Esophagus muscularis mucosa (tissue), 4 donors: ENCODE measurements at regions not wholly inside any gene's neighbourhood (a gene's known extent, or its start where the extent isn't known, plus 50 kb on each side); places are given as distances from the start of the nearest gene placed in this dataset.

ENCODE experiments used
- DNase-seq: peaks from one replicate; pipeline ENCODE4 v3.0.0-alpha.2; 2017; ENCODE audit errors: extremely low spot score
- H3K27ac ChIP-seq, 4 donors: fragments of 200-600 bp; sonication (generic); replicated peaks in 1 of 4; 1 replicate in 3 of 4; 2 replicates in 1 of 4; pipeline ENCODE4 v1.5.1; 2016 to 2019; ENCODE audit warnings: mild to moderate bottlenecking in 1 of 4
- H3K27me3 ChIP-seq, 4 donors: fragments of 200-600 bp; sonication (generic); one replicate each; pipeline versions ENCODE4 v1.5.1 to v1.6.0; 2016 to 2019
- H3K36me3 ChIP-seq, 4 donors: fragments of 200-600 bp; sonication (generic); one replicate each; pipeline ENCODE4 v1.5.1; 2016 to 2019
- H3K4me1 ChIP-seq, 4 donors: fragments of 200-600 bp; sonication (generic); one replicate each; pipeline ENCODE4 v1.5.1; 2016 to 2019
- H3K4me3 ChIP-seq, 4 donors: fragments of 200-600 bp; sonication (generic); 1 replicate in 2 of 4; 2 replicates in 2 of 4; pipeline ENCODE4 v1.5.1; 2016 to 2019; ENCODE audit warnings: mild to moderate bottlenecking in 4 of 4, moderate library complexity in 1 of 4
- H3K9me3 ChIP-seq, 4 donors: fragments of 200-600 bp; sonication (generic); 1 replicate in 3 of 4; 2 replicates in 1 of 4; pipeline ENCODE4 v1.5.1; 2016 to 2019
- CTCF ChIP-seq, 3 experiments: fragments of 200-600 bp in 2 of 3; fragments of 450-650 bp in 1 of 3; sonication (generic) in 2 of 3; IDR thresholded peaks; one replicate each; pipeline ENCODE4 v1.5.1; 2017 to 2019; ENCODE audit warnings: antibody characterized with exemption in 3 of 3, mild to moderate bottlenecking in 2 of 3, moderate library complexity in 1 of 3
- EP300 ChIP-seq: sonication (generic); formaldehyde crosslinking; IDR thresholded peaks from one replicate; pipeline ENCODE4 v1.6.1; 2017; ENCODE audit warnings: antibody characterized with exemption
- POLR2A ChIP-seq: fragments of 450-650 bp; IDR thresholded peaks from one replicate; pipeline ENCODE4 v1.6.1; 2017; ENCODE audit warnings: antibody characterized with exemption, moderate library complexity, mild to moderate bottlenecking, low read depth
- POLR2AphosphoS5 ChIP-seq, 2 donors: sonication (generic); formaldehyde crosslinking; IDR thresholded peaks; one replicate each; pipeline ENCODE4 v1.6.1; 2017; ENCODE audit warnings: antibody characterized with exemption in 2 of 2
- WGBS: methylation state at CpG from one replicate; pipeline ENCODE4 v1.1.5; 2018; 5-methylcytosine and 5-hydroxymethylcytosine counted together
- intact Hi-C: fragments of 100-400 bp; cut with DNase I; formaldehyde crosslinking; loops from one replicate; pipeline ENCODE4 v1.15.1; 2023

DNA sequence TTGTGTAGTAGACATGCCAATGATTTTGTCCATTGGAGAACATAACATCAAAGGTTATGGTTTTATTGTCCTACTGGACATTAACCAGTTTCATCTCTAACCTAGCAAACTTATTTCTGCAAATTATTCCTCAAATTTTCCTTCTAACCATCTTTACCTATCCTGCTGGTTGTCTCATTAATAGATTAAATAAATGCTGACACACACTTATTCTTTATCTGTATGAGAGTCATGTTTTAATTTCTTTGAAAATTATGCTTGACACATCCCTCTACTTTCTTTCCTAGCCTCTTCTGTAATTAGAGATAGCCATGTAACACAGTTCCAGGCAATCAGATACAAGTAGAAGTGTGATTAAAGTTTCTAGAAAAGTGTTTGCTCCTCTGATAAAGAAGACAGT lies 98.9 kb downstream of the RPS29 start:
- Histone ChIP-seq H3K27me3 (no peaks in the 10 kb centered on the region), H3K27ac (no peak overlapping the region), H3K4me3 (no peak overlapping the region), H3K9me3 (no peaks in the 10 kb centered on the region), H3K36me3 (no peaks in the 10 kb centered on the region), H3K4me1 (no peaks in the 10 kb centered on the region)
- intact Hi-C loops: no loop called here
- DNase-seq: no peak
- TF ChIP-seq CTCF (IDR thresholded peaks at IDR 0.05) (no peak), POLR2AphosphoS5 (IDR thresholded peaks at IDR 0.05) (no peak), EP300 (no peak), POLR2A (no peak)

DNA sequence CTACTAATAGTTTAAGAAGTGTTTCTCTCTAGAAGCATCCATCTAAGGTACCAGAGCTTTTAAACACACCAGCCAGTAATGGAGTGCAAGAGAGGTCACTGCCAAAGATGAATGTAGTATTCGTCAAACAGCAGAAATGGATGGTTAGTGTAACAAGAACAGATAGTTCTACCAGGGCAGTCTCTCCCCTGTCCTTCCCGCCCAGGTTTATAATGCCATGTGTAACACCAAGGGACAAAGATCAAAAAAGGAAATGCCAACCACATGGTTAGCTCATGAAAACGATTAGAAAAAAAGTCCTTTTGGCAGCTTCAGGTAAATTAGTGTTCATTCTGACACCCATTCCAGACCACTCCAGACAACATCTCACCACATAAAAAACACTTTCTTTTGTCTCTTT lies 100.9 kb downstream of the RPS29 start:
- H3K4me3 ChIP-seq: no peak overlapping the region
- intact Hi-C loops: no loop called here
- WGBS: 56% methylated on average over 3 of the region's 3 CpGs

GRCh38 chr14:49484180-49484579 lies 102.0 kb downstream of the RPS29 start:
- no peak for DNase-seq
- Histone ChIP-seq H3K36me3 (no peaks in the 10 kb centered on the region), H3K27ac (no peak overlapping the region), H3K27me3 (no peaks in the 10 kb centered on the region), H3K4me1 (no peaks in the 10 kb centered on the region), H3K4me3 (no peak overlapping the region), H3K9me3 (peaks cover 0 to 7% (median 0%) of the 10 kb centered on the region in 4 donors)
- TF ChIP-seq CTCF (IDR thresholded peaks at IDR 0.05) (no peak), EP300 (no peak), POLR2AphosphoS5 (IDR thresholded peaks at IDR 0.05) (no peak), POLR2A (no peak)
- intact Hi-C loops: no loop called here
- WGBS: 93% methylated on average over 2 of the region's 2 CpGs

More for the DNA sequence above, 100.9 kb downstream of the RPS29 start:
- Histone ChIP-seq H3K27ac (no peak overlapping the region), H3K36me3 (no peaks in the 10 kb centered on the region), H3K27me3 (no peaks in the 10 kb centered on the region), H3K4me1 (no peaks in the 10 kb centered on the region), H3K9me3 (peaks cover 0 to 7% (median 0%) of the 10 kb centered on the region in 4 donors)
- TF ChIP-seq POLR2A: no peak
- no peak for TF ChIP-seq POLR2AphosphoS5 (IDR thresholded peaks at IDR 0.05)
- no peak for TF ChIP-seq EP300
- TF ChIP-seq CTCF (IDR thresholded peaks at IDR 0.05): no peak
- peak; percentile 8 for DNase-seq

GRCh38 chr14:49483268-49483667 lies 102.9 kb downstream of the RPS29 start:
- Histone ChIP-seq H3K27me3 (no peaks in the 10 kb centered on the region), H3K4me3 (no peak overlapping the region), H3K27ac (no peak overlapping the region), H3K9me3 (peaks cover 0 to 7% (median 0%) of the 10 kb centered on the region in 4 donors), H3K4me1 (no peaks in the 10 kb centered on the region), H3K36me3 (no peaks in the 10 kb centered on the region)
- 41% methylated on average over 1 of the region's 1 CpG for WGBS
- TF ChIP-seq CTCF (IDR thresholded peaks at IDR 0.05) (no peak), POLR2A (no peak), POLR2AphosphoS5 (IDR thresholded peaks at IDR 0.05) (no peak), EP300 (no peak)
- intact Hi-C loops: no loop called here
- no peak for DNase-seq

DNA sequence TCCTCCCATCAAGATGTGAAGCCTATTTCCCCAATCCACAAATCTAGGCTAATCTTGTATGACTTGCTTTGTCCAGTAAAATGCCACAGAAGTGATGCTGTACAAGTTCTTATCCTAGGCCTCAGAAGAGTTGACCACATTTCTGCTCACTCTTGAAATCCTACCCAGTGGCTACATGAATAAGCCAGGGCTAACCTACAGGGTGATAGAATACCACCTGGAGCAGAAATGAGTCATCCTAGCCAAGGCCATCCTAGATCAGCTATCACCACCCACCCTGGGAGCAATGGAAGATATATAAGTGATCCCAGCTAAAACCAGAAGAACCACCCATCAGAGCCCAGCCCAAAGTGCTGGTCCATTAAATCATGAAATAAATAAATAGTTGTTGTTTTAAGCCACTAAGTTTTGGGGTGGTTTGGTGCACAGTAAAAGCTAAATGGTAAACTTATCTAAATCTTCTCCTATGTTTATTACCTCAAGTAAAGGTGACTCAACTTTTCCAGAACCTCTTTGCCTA lies 105.1 kb downstream of the RPS29 start:
- intact Hi-C loops: no loop called here
- TF ChIP-seq POLR2AphosphoS5 (IDR thresholded peaks at IDR 0.05): no peak
- TF ChIP-seq CTCF (IDR thresholded peaks at IDR 0.05): no peak
- TF ChIP-seq EP300: no peak
- no peak for TF ChIP-seq POLR2A
- Histone ChIP-seq H3K27ac (no peak overlapping the region), H3K4me3 (no peak overlapping the region), H3K4me1 (no peaks in the 10 kb centered on the region), H3K27me3 (no peaks in the 10 kb centered on the region), H3K9me3 (peaks cover 0 to 7% (median 0%) of the 10 kb centered on the region in 4 donors), H3K36me3 (no peaks in the 10 kb centered on the region)
- no peak for DNase-seq
